ENCODE measurements at regions not wholly inside any gene's neighbourhood (a gene's known extent, or its start where the extent isn't known, plus 50 kb on each side); places are given as distances from the start of the nearest gene placed in this dataset.

DNA sequence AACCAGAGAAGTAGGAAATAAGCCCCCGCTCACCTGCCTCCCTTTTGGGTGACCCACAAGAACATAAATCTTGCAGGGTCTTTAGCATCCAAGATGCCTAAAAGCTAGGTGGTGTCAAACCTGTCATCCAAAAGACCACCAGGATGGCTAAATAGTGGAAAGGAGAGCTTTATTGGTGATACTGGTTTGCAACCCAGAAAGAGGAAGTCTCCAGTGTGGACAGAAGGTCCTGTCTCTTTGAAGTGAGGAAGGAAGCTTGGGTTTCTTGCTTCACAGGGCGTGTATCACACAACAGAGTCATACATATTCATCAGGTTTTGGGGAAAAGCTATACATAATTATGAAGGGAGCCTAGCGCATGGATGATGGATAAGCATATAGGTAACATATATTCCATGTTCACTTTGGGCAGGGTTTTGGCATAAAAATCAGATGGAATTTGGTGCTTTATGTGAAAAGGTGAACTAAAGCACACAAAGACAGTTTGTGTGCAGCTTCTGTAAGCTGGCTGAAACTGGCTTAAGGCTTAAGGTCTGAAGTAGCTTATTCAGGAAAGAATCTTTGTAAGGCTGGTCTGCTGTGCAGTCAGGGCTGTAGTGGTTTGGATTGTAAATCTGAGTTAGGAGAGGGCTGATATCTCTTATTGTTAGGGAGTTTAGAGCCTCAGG is 68.4 kb upstream of the EPCAM start:
- no peak for TF ChIP-seq CTCF (IDR thresholded peaks at IDR 0.05)
- Histone ChIP-seq H3K9me3 (replicated peaks in 1 of 2; ENCODE audit: control insufficient read depth in 1 of 2, insufficient read depth in 1 of 2, low read length in 2 of 2) (no peaks in the 10 kb centered on the region), H3K4me2 (replicated peaks; ENCODE audit: extremely low read depth, low read length, poor library complexity, severe bottlenecking) (peak overlapping the region; percentile 54), H3K27ac (ENCODE audit: low read depth in 1 of 2, low read length in 2 of 2) (peak overlapping the region; percentile 34 to 90), H3K79me2 (ENCODE audit: insufficient read depth, low read length) (no peaks in the 10 kb centered on the region), H3K27me3 (ENCODE audit: control insufficient read depth in 2 of 2, insufficient read depth in 2 of 2, low read length in 2 of 2) (no peaks in the 10 kb centered on the region), H2AFZ (ENCODE audit: insufficient read depth, low read depth, low read length, poor library complexity, severe bottlenecking) (no peak overlapping the region), H3K4me3 (replicated peaks in 1 of 3; ENCODE audit: low read depth in 2 of 3, low read length in 3 of 3) (peak overlapping the region in 1 of 3 experiments; percentile 55), H3K36me3 (replicated peaks in 1 of 2; ENCODE audit: control insufficient read depth in 1 of 2, insufficient read depth in 2 of 2, low read length in 2 of 2) (no peaks in the 10 kb centered on the region), H3K4me1 (ENCODE audit: control insufficient read depth in 1 of 2, insufficient read depth in 2 of 2, low read length in 2 of 2) (peaks cover 90 to 92% of the 10 kb centered on the region in 2 donors), H3K9ac (ENCODE audit: insufficient read depth, low read length, poor library complexity, severe bottlenecking) (no peak overlapping the region), H4K20me1 (ENCODE audit: insufficient read depth, low read length) (no peaks in the 10 kb centered on the region)
- Mint-ChIP-seq H3K27ac (peak overlapping the region; percentile 88 to 96 (median 96)), H3K4me3 (peak overlapping the region; percentile 26 to 39), H3K9me3 (no peaks in the 10 kb centered on the region), H3K36me3 (peaks cover 2 to 6% of the 10 kb centered on the region in 2 donors), H3K4me1 (peaks cover 91% of the 10 kb centered on the region), H3K27me3 (ENCODE audit: low read depth in 3 of 3) (peaks cover 0 to 2% (median 0%) of the 10 kb centered on the region in 3 donors)
- intact Hi-C loops (cut with micrococcal nuclease) = no loop called here
- peak; percentile 77 to 92 (median 91) for DNase-seq
- WGBS (ENCODE audit: insufficient coverage) = 0% methylated on average over 1 of the region's 3 CpGs

GRCh38 chr2:47300081-47300480 is 69.0 kb upstream of the EPCAM start:
- H3K4me2 ChIP-seq (replicated peaks; ENCODE audit: extremely low read depth, low read length, poor library complexity, severe bottlenecking) = peak overlapping the region; percentile 54
- H3K27ac Mint-ChIP-seq = peak overlapping the region; percentile 88 to 96 (median 96)

More at GRCh38 chr2:47300081-47300480, 69.0 kb upstream of the EPCAM start:
- Histone ChIP-seq H3K79me2 (ENCODE audit: insufficient read depth, low read length) (no peaks in the 10 kb centered on the region), H3K36me3 (replicated peaks in 1 of 2; ENCODE audit: control insufficient read depth in 1 of 2, insufficient read depth in 2 of 2, low read length in 2 of 2) (no peaks in the 10 kb centered on the region), H4K20me1 (ENCODE audit: insufficient read depth, low read length) (no peaks in the 10 kb centered on the region), H3K4me1 (ENCODE audit: control insufficient read depth in 1 of 2, insufficient read depth in 2 of 2, low read length in 2 of 2) (peaks cover 96 to 99% of the 10 kb centered on the region in 2 donors), H3K9me3 (replicated peaks in 1 of 2; ENCODE audit: control insufficient read depth in 1 of 2, insufficient read depth in 1 of 2, low read length in 2 of 2) (no peaks in the 10 kb centered on the region), H3K27me3 (ENCODE audit: control insufficient read depth in 2 of 2, insufficient read depth in 2 of 2, low read length in 2 of 2) (no peaks in the 10 kb centered on the region), H3K9ac (ENCODE audit: insufficient read depth, low read length, poor library complexity, severe bottlenecking) (no peak overlapping the region), H2AFZ (ENCODE audit: insufficient read depth, low read depth, low read length, poor library complexity, severe bottlenecking) (no peak overlapping the region), H3K4me3 (replicated peaks in 1 of 3; ENCODE audit: low read depth in 2 of 3, low read length in 3 of 3) (peak overlapping the region in 1 of 3 experiments; percentile 55), H3K27ac (ENCODE audit: low read depth in 1 of 2, low read length in 2 of 2) (peak overlapping the region; percentile 51 to 90)
- TF ChIP-seq CTCF (IDR thresholded peaks at IDR 0.05) = no peak
- peaks cover 0 to 2% (median 0%) of the 10 kb centered on the region in 3 donors for H3K27me3 Mint-ChIP-seq (ENCODE audit: low read depth in 3 of 3)
- intact Hi-C loops (cut with micrococcal nuclease) = no loop called here
- no peaks in the 10 kb centered on the region for H3K9me3 Mint-ChIP-seq
- peaks cover 92% of the 10 kb centered on the region for H3K4me1 Mint-ChIP-seq
- H3K36me3 Mint-ChIP-seq = peaks cover under 1 to 6% of the 10 kb centered on the region in 2 donors
- peak overlapping the region in 1 of 2 donors; percentile 26 for H3K4me3 Mint-ChIP-seq
- DNase-seq = peak in 1 of 3 donors; percentile 30
- WGBS (ENCODE audit: insufficient coverage) = no CpG with 5 or more reads among the region's 1 CpG

Measured in CD14-positive monocyte (primary cell).